HCT116 (cell line): ENCODE measurements at regions not wholly inside any gene's neighbourhood (a gene's known extent, or its start where the extent isn't known, plus 50 kb on each side); places are given as distances from the start of the nearest gene placed in this dataset.

Source experiments
- ATAC-seq: fragments of 200-7000 bp; cut with Tn5 transposase; 2 replicates; pipeline ENCODE4 v1.9.1; 2020; ENCODE audit warnings: mild to moderate bottlenecking, moderate library complexity
- BruUV-seq: library from RNA; stranded (reverse); fragments of 400-500 nt; replicated peaks from 2 replicates; lab custom pipeline; 2021; lab: Mats Ljungman, UMichigan
- CTCF ChIA-PET: fragments of 300-600 bp; sonication (Branson Sonifier 250); formaldehyde crosslinking; loops from one replicate; lab custom pipeline; 2021; ENCODE audit warnings: antibody characterized with exemption; lab: Charles Lee
- POLR2A ChIA-PET: fragments of 300-600, 350-600 bp; sonication (Branson Sonifier 250); formaldehyde crosslinking; loops from one replicate; lab custom pipeline; 2021; ENCODE audit warnings: antibody characterized with exemption; lab: Charles Lee
- RAD21 ChIA-PET, 2 experiments: fragments of 300-600 bp; sonication (Branson Sonifier 250); formaldehyde crosslinking; loops; one replicate each; lab custom pipeline; 2023; ENCODE audit warnings: low total read pairs in 2 of 2; ENCODE audit not compliant: uncharacterized antibody in 2 of 2, unreplicated experiment in 2 of 2, low non-redundant PET in 1 of 2; lab: Charles Lee
- DNase-seq: peaks from one replicate; pipeline ENCODE4 v3.0.0-alpha.2; 2010; ENCODE audit warnings: low read depth, low spot score
- H2AFZ ChIP-seq: fragments of 200-600 bp; shearing (Covaris generic), sonication (generic); 2 replicates; pipeline ENCODE4 v1.6.1; 2017; ENCODE audit warnings: low read depth, mixed run types, mixed read lengths, antibody characterized with exemption, low read length; ENCODE audit not compliant: poor library complexity, severe bottlenecking
- H3K27ac ChIP-seq: 2 replicates; pipeline ENCODE4 v1.5.1; 2012; ENCODE audit warnings: low read depth, low read length
- H3K27me3 ChIP-seq: fragments of 200-600 bp; sonication (generic); 2 replicates; pipeline ENCODE4 v1.6.1; 2016; ENCODE audit warnings: mixed run types, low read length, mixed read lengths; ENCODE audit not compliant: insufficient read depth
- H3K36me3 ChIP-seq, 2 experiments: fragments of 200-500 bp in 1 of 2; fragments of 200-600 bp in 1 of 2; sonication (Bioruptor generic) in 1 of 2; sonication (generic) in 1 of 2; 2 replicates each; pipeline versions ENCODE4 v1.5.1 to v1.6.1; 2014 to 2016; ENCODE audit warnings: low read length in 2 of 2, inconsistent platforms in 1 of 2, mixed read lengths in 1 of 2, mixed run types in 1 of 2; ENCODE audit not compliant: insufficient read depth in 2 of 2, control insufficient read depth in 1 of 2
- H3K4me1 ChIP-seq, 2 experiments: fragments of 200-600 bp in 1 of 2; sonication (generic) in 1 of 2; 2 replicates each; pipeline versions ENCODE4 v1.5.1 to v1.6.1; 2012 to 2017; ENCODE audit warnings: low read length in 2 of 2, inconsistent platforms in 1 of 2, mild to moderate bottlenecking in 1 of 2, mixed read lengths in 1 of 2, mixed run types in 1 of 2, moderate library complexity in 1 of 2; ENCODE audit not compliant: insufficient read depth in 2 of 2, control insufficient read depth in 1 of 2
- H3K4me2 ChIP-seq: fragments of 200-600 bp; sonication (generic); 2 replicates; pipeline ENCODE4 v1.6.1; 2017; ENCODE audit warnings: mixed run types, low read length, mixed read lengths
- H3K4me3 ChIP-seq, 2 experiments: fragments of 200-600 bp in 1 of 2; sonication (generic) in 1 of 2; replicated peaks in 1 of 2; 2 replicates each; pipeline ENCODE4 v1.5.1; 2011 to 2016; ENCODE audit warnings: low read length in 2 of 2, control low read depth in 1 of 2, low read depth in 1 of 2, mild to moderate bottlenecking in 1 of 2, mixed read lengths in 1 of 2, mixed run types in 1 of 2
- H3K79me2 ChIP-seq: fragments of 200-600 bp; sonication (generic); 2 replicates; pipeline ENCODE4 v1.6.1; 2017; ENCODE audit warnings: mild to moderate bottlenecking, mixed run types, low read length, moderate library complexity, mixed read lengths; ENCODE audit not compliant: insufficient read depth
- H3K9ac ChIP-seq: fragments of 200-600 bp; sonication (generic); 2 replicates; pipeline ENCODE4 v1.6.1; 2016; ENCODE audit warnings: low read length, mixed read lengths
- H3K9me2 ChIP-seq: fragments of 200-600 bp; sonication (generic), shearing (Covaris generic); 2 replicates; pipeline ENCODE4 v1.6.1; 2017; ENCODE audit warnings: mixed run types, mild to moderate bottlenecking, moderate library complexity; ENCODE audit not compliant: insufficient read depth
- H3K9me3 ChIP-seq, 2 experiments: fragments of 200-500 bp in 1 of 2; fragments of 200-600 bp in 1 of 2; sonication (Bioruptor generic) in 1 of 2; sonication (generic) in 1 of 2; 2 replicates each; pipeline ENCODE4 v1.6.1; 2014 to 2017; ENCODE audit warnings: low read length in 2 of 2, mixed read lengths in 2 of 2, inconsistent platforms in 1 of 2, low read depth in 1 of 2, mild to moderate bottlenecking in 1 of 2, mixed run types in 1 of 2, moderate library complexity in 1 of 2; ENCODE audit not compliant: control insufficient read depth in 1 of 2, insufficient read depth in 1 of 2
- H4K20me1 ChIP-seq: fragments of 200-600 bp; sonication (generic), shearing (Covaris generic); 2 replicates; pipeline ENCODE4 v1.6.1; 2017; ENCODE audit warnings: mixed run types, mild to moderate bottlenecking, moderate library complexity; ENCODE audit not compliant: insufficient read depth
- CEBPB ChIP-seq: IDR thresholded peaks from 2 replicates; pipeline ENCODE4 v1.6.1; 2012; ENCODE audit warnings: low read depth
- EGR1 ChIP-seq: IDR thresholded peaks from 2 replicates; pipeline ENCODE4 v1.6.1; 2012; ENCODE audit warnings: low read depth
- JUND ChIP-seq: IDR thresholded peaks from 2 replicates; pipeline ENCODE4 v1.6.1; 2012
- POLR2A ChIP-seq: IDR thresholded peaks from 2 replicates; pipeline ENCODE4 v1.7.0; 2011; ENCODE audit warnings: borderline replicate concordance; ENCODE audit not compliant: insufficient read depth, insufficient read length; ENCODE audit errors: extremely low read depth
- POLR2AphosphoS5 ChIP-seq: IDR thresholded peaks from 2 replicates; pipeline ENCODE4 v1.6.1; 2011; ENCODE audit warnings: mild to moderate bottlenecking, low read depth, low read length, moderate library complexity
- RAD21 ChIP-seq: IDR thresholded peaks from 2 replicates; pipeline ENCODE4 v1.6.1; 2012; ENCODE audit warnings: low read depth, mild to moderate bottlenecking
- SIN3A ChIP-seq: IDR thresholded peaks from 2 replicates; pipeline ENCODE4 v1.6.1; 2012; ENCODE audit warnings: low read depth
- SP1 ChIP-seq: IDR thresholded peaks from 2 replicates; pipeline ENCODE4 v1.6.1; 2012; ENCODE audit warnings: low read depth
- TCF7L2 ChIP-seq: IDR thresholded peaks from 2 replicates; pipeline ENCODE4 v1.7.0; 2011; ENCODE audit warnings: borderline replicate concordance, inconsistent platforms; ENCODE audit not compliant: insufficient read depth, insufficient read length; ENCODE audit errors: extremely low read depth
- YY1 ChIP-seq: IDR thresholded peaks from 2 replicates; pipeline ENCODE4 v1.6.1; 2011; ENCODE audit warnings: low read length, low read depth, moderate library complexity, mild to moderate bottlenecking; ENCODE audit not compliant: insufficient replicate concordance; ENCODE audit errors: extremely low read depth
- intact Hi-C: fragments of 100-400 bp; cut with micrococcal nuclease; formaldehyde crosslinking; loops from 2 replicates; pipeline ENCODE4 v1.10.0; 2022
- TF ChIP-seq, protein P1 (sequence below): IDR thresholded peaks from 2 replicates; pipeline ENCODE4 v1.6.1; 2012
- TF ChIP-seq, protein P2 (sequence below): IDR thresholded peaks from 2 replicates; pipeline ENCODE4 v1.6.1; 2011; ENCODE audit warnings: mild to moderate bottlenecking, low read length, moderate library complexity; ENCODE audit not compliant: insufficient replicate concordance; ENCODE audit errors: extremely low read depth
- TF ChIP-seq, protein P3 (sequence below): IDR thresholded peaks from 2 replicates; pipeline ENCODE4 v1.6.1; 2012; ENCODE audit warnings: low read depth

DNA sequence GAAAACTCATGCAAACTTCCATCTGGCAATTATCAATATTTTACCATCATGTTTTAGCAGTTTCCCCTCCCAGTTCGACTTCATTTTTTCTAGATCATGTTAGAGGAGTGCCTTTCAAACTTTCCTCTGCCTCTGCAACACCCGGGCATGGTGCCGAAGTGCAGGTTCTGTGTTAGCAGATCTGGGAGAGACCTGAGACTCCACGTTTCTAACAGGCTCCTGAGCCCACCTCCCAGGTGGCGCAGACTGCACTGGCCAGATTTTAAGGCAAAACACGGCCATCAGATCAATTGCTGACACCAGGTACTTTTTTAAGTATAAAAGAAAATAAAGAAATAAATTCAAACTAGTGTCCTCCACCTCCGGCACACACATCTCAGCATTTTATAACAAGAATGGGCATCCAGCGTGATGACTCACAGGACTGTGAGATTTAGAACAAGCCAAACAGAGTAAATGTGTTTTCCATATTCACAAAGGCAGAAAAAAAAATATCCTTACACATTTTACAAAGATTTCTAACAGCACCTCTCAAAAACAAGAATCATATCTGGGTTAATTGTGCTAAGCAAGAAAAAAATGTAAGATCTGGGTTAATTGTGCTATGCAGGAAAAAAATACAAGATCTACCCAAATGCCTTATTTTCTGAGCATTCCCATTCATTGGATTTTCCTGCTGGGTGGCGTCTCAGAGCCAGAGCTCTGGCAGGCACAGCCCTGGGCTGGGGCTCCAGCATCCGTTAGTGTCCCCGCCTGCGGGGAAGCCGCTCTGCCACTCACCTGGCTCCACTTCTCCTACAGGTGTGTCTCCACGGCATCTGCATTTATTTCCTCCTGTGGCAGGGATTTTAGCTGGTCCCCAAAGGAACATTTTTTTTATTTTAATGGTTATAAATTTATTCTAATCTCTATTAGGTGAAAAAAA, 127.9 kb upstream of the SOX1 start:
- Histone ChIP-seq H3K4me3 (no peak overlapping the region), H3K36me3 (no peaks in the 10 kb centered on the region), H3K27me3 (peaks cover 33% of the 10 kb centered on the region), H3K4me1 (no peaks in the 10 kb centered on the region), H3K9me2 (no peaks in the 10 kb centered on the region), H3K27ac (no peak overlapping the region), H4K20me1 (no peaks in the 10 kb centered on the region), H3K9ac (no peak overlapping the region)
- intact Hi-C loops: no loop called here
- no peak for ATAC-seq
- RAD21 ChIA-PET: no interaction called here
- POLR2A ChIA-PET: no interaction called here
- BruUV-seq: no TSS peak
- CTCF ChIA-PET: no interaction called here
- TF ChIP-seq YY1: no peak
- TF ChIP-seq, protein P1, sequence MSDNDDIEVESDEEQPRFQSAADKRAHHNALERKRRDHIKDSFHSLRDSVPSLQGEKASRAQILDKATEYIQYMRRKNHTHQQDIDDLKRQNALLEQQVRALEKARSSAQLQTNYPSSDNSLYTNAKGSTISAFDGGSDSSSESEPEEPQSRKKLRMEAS: no peak
- no peak for TF ChIP-seq POLR2AphosphoS5
- no peak for TF ChIP-seq JUND
- no peak for TF ChIP-seq RAD21
- no peak for TF ChIP-seq CEBPB
- TF ChIP-seq SIN3A: no peak
- TF ChIP-seq SP1: no peak
- TF ChIP-seq, protein P2, sequence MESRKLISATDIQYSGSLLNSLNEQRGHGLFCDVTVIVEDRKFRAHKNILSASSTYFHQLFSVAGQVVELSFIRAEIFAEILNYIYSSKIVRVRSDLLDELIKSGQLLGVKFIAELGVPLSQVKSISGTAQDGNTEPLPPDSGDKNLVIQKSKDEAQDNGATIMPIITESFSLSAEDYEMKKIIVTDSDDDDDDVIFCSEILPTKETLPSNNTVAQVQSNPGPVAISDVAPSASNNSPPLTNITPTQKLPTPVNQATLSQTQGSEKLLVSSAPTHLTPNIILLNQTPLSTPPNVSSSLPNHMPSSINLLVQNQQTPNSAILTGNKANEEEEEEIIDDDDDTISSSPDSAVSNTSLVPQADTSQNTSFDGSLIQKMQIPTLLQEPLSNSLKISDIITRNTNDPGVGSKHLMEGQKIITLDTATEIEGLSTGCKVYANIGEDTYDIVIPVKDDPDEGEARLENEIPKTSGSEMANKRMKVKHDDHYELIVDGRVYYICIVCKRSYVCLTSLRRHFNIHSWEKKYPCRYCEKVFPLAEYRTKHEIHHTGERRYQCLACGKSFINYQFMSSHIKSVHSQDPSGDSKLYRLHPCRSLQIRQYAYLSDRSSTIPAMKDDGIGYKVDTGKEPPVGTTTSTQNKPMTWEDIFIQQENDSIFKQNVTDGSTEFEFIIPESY: no peak
- no peak for TF ChIP-seq TCF7L2
- TF ChIP-seq, protein P3, sequence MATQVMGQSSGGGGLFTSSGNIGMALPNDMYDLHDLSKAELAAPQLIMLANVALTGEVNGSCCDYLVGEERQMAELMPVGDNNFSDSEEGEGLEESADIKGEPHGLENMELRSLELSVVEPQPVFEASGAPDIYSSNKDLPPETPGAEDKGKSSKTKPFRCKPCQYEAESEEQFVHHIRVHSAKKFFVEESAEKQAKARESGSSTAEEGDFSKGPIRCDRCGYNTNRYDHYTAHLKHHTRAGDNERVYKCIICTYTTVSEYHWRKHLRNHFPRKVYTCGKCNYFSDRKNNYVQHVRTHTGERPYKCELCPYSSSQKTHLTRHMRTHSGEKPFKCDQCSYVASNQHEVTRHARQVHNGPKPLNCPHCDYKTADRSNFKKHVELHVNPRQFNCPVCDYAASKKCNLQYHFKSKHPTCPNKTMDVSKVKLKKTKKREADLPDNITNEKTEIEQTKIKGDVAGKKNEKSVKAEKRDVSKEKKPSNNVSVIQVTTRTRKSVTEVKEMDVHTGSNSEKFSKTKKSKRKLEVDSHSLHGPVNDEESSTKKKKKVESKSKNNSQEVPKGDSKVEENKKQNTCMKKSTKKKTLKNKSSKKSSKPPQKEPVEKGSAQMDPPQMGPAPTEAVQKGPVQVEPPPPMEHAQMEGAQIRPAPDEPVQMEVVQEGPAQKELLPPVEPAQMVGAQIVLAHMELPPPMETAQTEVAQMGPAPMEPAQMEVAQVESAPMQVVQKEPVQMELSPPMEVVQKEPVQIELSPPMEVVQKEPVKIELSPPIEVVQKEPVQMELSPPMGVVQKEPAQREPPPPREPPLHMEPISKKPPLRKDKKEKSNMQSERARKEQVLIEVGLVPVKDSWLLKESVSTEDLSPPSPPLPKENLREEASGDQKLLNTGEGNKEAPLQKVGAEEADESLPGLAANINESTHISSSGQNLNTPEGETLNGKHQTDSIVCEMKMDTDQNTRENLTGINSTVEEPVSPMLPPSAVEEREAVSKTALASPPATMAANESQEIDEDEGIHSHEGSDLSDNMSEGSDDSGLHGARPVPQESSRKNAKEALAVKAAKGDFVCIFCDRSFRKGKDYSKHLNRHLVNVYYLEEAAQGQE: no peak
- no peak for TF ChIP-seq EGR1
- TF ChIP-seq POLR2A: no peak
- TF ChIP-seq, all 23 proteins: peak for 0
- Histone ChIP-seq H3K9me3 (no peaks in the 10 kb centered on the region), H2AFZ (no peak overlapping the region), H3K79me2 (no peaks in the 10 kb centered on the region), H3K4me2 (no peak overlapping the region)
- DNase-seq: no peak
